BE2C (cell line): ENCODE measurements at regions not wholly inside any gene's neighbourhood (a gene's known extent, or its start where the extent isn't known, plus 50 kb on each side); places are given as distances from the start of the nearest gene placed in this dataset.

ENCODE experiments used
- DNase-seq: peaks from one replicate; pipeline ENCODE4 v3.0.0-alpha.2; 2020
- H3K27me3 ChIP-seq: fragments of 250-450 bp; sonication (Bioruptor Pico); 2 replicates; pipeline ENCODE4 v1.5.1; 2020; ENCODE audit warnings: mild to moderate bottlenecking
- H3K36me3 ChIP-seq: fragments of 250-450 bp; sonication (Bioruptor Pico); 2 replicates; pipeline ENCODE4 v1.5.1; 2020; ENCODE audit warnings: mild to moderate bottlenecking
- H3K4me1 ChIP-seq: fragments of 250-450 bp; sonication (Bioruptor Pico); 2 replicates; pipeline ENCODE4 v1.5.1; 2020
- H3K4me3 ChIP-seq: 2 replicates; pipeline ENCODE4 v1.5.1; 2011; ENCODE audit warnings: low read depth, low read length
- H3K9me3 ChIP-seq: fragments of 250-450 bp; sonication (Bioruptor Pico); 2 replicates; pipeline ENCODE4 v1.5.1; 2020
- CTCF ChIP-seq: IDR thresholded peaks from 2 replicates; pipeline ENCODE4 v1.5.1; 2012; ENCODE audit warnings: mild to moderate bottlenecking, low read depth, low read length

- TF ChIP-seq CTCF: no peak
- Histone ChIP-seq H3K27me3 (no peaks in the 10 kb centered on the region), H3K4me1 (peaks cover 25% of the 10 kb centered on the region), H3K9me3 (no peaks in the 10 kb centered on the region), H3K36me3 (no peaks in the 10 kb centered on the region), H3K4me3 (no peak overlapping the region)
- DNase-seq: peak; percentile 61
These were observed 660.9 kb downstream of the LIG4 start for GRCh38 chr13:107554460-107554859.

GRCh38 chr13:107553838-107554237 lies 661.5 kb downstream of the LIG4 start:
- no peaks in the 10 kb centered on the region for H3K36me3 ChIP-seq
- no peaks in the 10 kb centered on the region for H3K9me3 ChIP-seq
- H3K27me3 ChIP-seq: no peaks in the 10 kb centered on the region
- no peak for TF ChIP-seq CTCF
- H3K4me3 ChIP-seq: no peak overlapping the region
- peak; percentile 70 for DNase-seq
- H3K4me1 ChIP-seq: peaks cover 25% of the 10 kb centered on the region

GRCh38 chr13:107551521-107551920 lies 663.8 kb downstream of the LIG4 start:
- no peak for TF ChIP-seq CTCF
- Histone ChIP-seq H3K27me3 (no peaks in the 10 kb centered on the region), H3K36me3 (no peaks in the 10 kb centered on the region), H3K4me3 (no peak overlapping the region), H3K9me3 (no peaks in the 10 kb centered on the region; the same call in 1 of the 2 replicates), H3K4me1 (peaks cover 22% of the 10 kb centered on the region)
- no peak for DNase-seq

- no peak for DNase-seq
- no peak for TF ChIP-seq CTCF
- Histone ChIP-seq H3K4me1 (peaks cover 5% of the 10 kb centered on the region; the same call in 1 of the 2 replicates), H3K9me3 (no peaks in the 10 kb centered on the region; the same call in 1 of the 2 replicates), H3K36me3 (no peaks in the 10 kb centered on the region), H3K27me3 (no peaks in the 10 kb centered on the region), H3K4me3 (no peak overlapping the region)
These were observed 667.0 kb downstream of the LIG4 start for GRCh38 chr13:107548338-107548737.

GRCh38 chr13:107545946-107546502 lies 669.3 kb downstream of the LIG4 start:
- no peak for DNase-seq
- TF ChIP-seq CTCF: no peak
- Histone ChIP-seq H3K27me3 (no peaks in the 10 kb centered on the region), H3K36me3 (no peaks in the 10 kb centered on the region), H3K9me3 (no peaks in the 10 kb centered on the region; the same call in 1 of the 2 replicates), H3K4me1 (no peaks in the 10 kb centered on the region), H3K4me3 (no peak overlapping the region)

- Histone ChIP-seq H3K4me3 (no peak overlapping the region), H3K27me3 (no peaks in the 10 kb centered on the region), H3K36me3 (no peaks in the 10 kb centered on the region), H3K9me3 (peaks cover 3% of the 10 kb centered on the region; the same call in 1 of the 2 replicates), H3K4me1 (no peaks in the 10 kb centered on the region)
- no peak for TF ChIP-seq CTCF
- no peak for DNase-seq
These were observed 680.8 kb downstream of the LIG4 start for GRCh38 chr13:107534548-107534947.
